Activated B cell treated with CpG ODN at 0.5 μM for 24 hours (primary cell): ENCODE measurements at regions not wholly inside any gene's neighbourhood (a gene's known extent, or its start where the extent isn't known, plus 50 kb on each side); places are given as distances from the start of the nearest gene placed in this dataset.

Experiments used
- ATAC-seq: fragments of 200-7000 bp; cut with Tn5 transposase; one replicate; pipeline ENCODE4 v1.10.0; 2021; ENCODE audit warnings: low read depth, mild to moderate bottlenecking, moderate library complexity
- CTCF ChIA-PET: fragments of 350-600 bp; sonication (Branson Sonifier 250); formaldehyde crosslinking; loops from one replicate; lab custom pipeline; 2021; ENCODE audit warnings: antibody characterized with exemption; lab: Charles Lee
- POLR2A ChIA-PET: fragments of 350-600 bp; sonication (Branson Sonifier 250); formaldehyde crosslinking; loops from one replicate; lab custom pipeline; 2021; ENCODE audit warnings: antibody characterized with exemption; lab: Charles Lee
- DNase-seq: peaks from one replicate; pipeline ENCODE4 v3.0.0; 2022
- H3K27ac Mint-ChIP-seq: one replicate; pipeline ENCODE4 v1.8.0; 2020; ENCODE audit warnings: mixed read lengths
- H3K27me3 Mint-ChIP-seq: one replicate; pipeline ENCODE4 v1.8.0; 2021; ENCODE audit warnings: mixed read lengths
- H3K36me3 Mint-ChIP-seq: one replicate; pipeline ENCODE4 v1.8.0; 2021; ENCODE audit warnings: low read depth, mixed read lengths
- H3K4me1 Mint-ChIP-seq: one replicate; pipeline ENCODE4 v1.8.0; 2021; ENCODE audit warnings: mixed read lengths
- H3K4me3 Mint-ChIP-seq: one replicate; pipeline ENCODE4 v1.8.0; 2020; ENCODE audit warnings: mild to moderate bottlenecking, mixed read lengths
- H3K9me3 Mint-ChIP-seq: one replicate; pipeline ENCODE4 v1.8.0; 2020; ENCODE audit warnings: mixed read lengths
- intact Hi-C: fragments of 100-400 bp; cut with micrococcal nuclease; formaldehyde crosslinking; loops from one replicate; pipeline ENCODE4 v1.15.1; 2024
- TF ChIP-seq, protein P1 (sequence below): fragments of 200-600 bp; IDR thresholded peaks from one replicate; pipeline ENCODE4 v1.8.0; 2022; ENCODE audit warnings: antibody characterized with exemption, mild to moderate bottlenecking

DNA sequence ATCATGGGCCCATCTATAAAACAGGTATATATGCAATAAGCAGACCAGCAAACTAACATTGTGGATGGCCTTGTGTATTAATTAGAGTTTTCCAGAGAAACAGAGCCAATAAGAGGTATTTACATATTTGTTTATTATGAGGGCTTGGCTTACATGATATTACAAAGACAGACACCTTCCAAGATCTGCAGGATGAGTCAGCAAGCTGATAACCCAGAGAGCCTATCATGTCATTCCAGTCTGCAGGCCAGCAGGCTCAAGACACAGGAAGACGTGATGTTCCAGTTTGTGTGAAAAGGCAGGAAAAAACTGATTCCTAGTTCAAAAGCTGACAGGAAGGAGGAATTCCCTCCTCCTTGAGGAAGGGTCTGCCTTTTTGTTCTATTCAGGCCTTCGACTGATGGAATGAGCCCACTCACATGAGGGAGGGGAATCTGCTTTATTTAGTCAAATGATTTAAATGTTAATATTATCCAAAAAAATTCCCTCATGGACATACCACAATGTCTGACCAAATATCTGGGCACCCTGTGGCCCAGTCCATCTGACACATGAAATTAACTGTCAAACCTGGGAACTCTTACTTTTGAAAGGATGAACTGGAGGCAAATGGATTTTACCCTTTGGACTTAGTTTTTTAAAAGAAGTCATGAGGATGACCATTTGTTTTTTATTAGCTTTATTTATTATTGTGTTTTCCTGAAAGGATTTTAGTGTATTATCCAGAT, 161.2 kb upstream of the CHD1 start:
- TF ChIP-seq, protein P1, sequence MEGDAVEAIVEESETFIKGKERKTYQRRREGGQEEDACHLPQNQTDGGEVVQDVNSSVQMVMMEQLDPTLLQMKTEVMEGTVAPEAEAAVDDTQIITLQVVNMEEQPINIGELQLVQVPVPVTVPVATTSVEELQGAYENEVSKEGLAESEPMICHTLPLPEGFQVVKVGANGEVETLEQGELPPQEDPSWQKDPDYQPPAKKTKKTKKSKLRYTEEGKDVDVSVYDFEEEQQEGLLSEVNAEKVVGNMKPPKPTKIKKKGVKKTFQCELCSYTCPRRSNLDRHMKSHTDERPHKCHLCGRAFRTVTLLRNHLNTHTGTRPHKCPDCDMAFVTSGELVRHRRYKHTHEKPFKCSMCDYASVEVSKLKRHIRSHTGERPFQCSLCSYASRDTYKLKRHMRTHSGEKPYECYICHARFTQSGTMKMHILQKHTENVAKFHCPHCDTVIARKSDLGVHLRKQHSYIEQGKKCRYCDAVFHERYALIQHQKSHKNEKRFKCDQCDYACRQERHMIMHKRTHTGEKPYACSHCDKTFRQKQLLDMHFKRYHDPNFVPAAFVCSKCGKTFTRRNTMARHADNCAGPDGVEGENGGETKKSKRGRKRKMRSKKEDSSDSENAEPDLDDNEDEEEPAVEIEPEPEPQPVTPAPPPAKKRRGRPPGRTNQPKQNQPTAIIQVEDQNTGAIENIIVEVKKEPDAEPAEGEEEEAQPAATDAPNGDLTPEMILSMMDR, result no peak
- H3K9me3 Mint-ChIP-seq, result no peaks in the 10 kb centered on the region
- no peak overlapping the region for H3K27ac Mint-ChIP-seq
- no peak for DNase-seq
- ChIA-PET CTCF (no interaction called here), POLR2A (no interaction called here)
- H3K4me1 Mint-ChIP-seq, result no peaks in the 10 kb centered on the region
- ATAC-seq, result no peak
- intact Hi-C loops, result no loop called here
- peaks cover 20% of the 10 kb centered on the region for H3K27me3 Mint-ChIP-seq
- no peak overlapping the region for H3K4me3 Mint-ChIP-seq
- H3K36me3 Mint-ChIP-seq, result no peaks in the 10 kb centered on the region

DNA sequence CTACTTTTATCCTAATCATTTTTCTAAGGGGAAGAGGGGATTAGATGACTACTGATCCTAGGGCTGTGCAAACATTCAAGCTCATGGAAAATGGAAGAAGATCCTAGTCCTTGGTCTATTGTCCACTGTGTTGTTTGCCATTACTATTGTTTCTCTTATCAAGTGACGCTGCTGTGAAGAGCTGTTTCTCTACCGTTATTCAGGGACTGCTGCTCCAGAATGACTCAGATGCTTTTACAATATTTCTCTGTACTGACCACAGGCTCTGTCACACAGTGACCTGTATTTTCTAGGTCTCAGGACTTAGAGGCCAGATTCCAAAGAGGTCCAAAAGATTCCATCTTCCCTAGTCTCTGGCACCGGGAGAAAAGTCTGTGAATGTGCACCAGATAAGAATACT, 159.5 kb upstream of the CHD1 start:
- POLR2A ChIA-PET, result no interaction called here
- TF ChIP-seq, protein P1, result no peak
- no peak overlapping the region for H3K4me3 Mint-ChIP-seq
- ATAC-seq (no peak), DNase-seq (no peak)
- H3K4me1 Mint-ChIP-seq, result no peaks in the 10 kb centered on the region
- H3K27me3 Mint-ChIP-seq, result peaks cover 28% of the 10 kb centered on the region
- CTCF ChIA-PET, result no interaction called here
- intact Hi-C loops, result no loop called here
- no peaks in the 10 kb centered on the region for H3K36me3 Mint-ChIP-seq
- no peaks in the 10 kb centered on the region for H3K9me3 Mint-ChIP-seq
- H3K27ac Mint-ChIP-seq, result no peak overlapping the region

DNA sequence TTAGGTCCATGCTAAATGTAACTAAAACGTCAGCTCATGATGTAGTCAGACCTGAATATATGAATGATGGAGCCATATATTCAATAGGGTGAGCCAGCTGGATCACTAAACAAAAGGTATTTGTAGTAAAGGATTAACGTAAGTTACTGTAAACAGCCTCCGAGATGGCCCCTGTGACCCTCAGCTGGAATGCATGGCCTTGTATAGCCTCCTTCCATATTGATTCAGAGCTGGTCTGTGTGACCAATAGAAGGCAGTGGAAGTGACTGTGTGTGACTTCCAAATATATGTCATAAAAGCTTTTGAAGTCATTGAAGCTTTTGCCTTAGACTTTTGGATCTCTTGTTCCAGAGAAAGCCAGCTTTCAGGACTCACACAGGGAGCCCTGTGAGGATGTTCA, 154.4 kb upstream of the CHD1 start:
- H3K9me3 Mint-ChIP-seq, result no peaks in the 10 kb centered on the region
- no peaks in the 10 kb centered on the region for H3K4me1 Mint-ChIP-seq
- H3K4me3 Mint-ChIP-seq, result no peak overlapping the region
- POLR2A ChIA-PET, result no interaction called here
- TF ChIP-seq, protein P1, result no peak
- no peak overlapping the region for H3K27ac Mint-ChIP-seq
- no peak for ATAC-seq
- DNase-seq, result no peak
- no peaks in the 10 kb centered on the region for H3K36me3 Mint-ChIP-seq
- intact Hi-C loops, result no loop called here
- peaks cover 30% of the 10 kb centered on the region for H3K27me3 Mint-ChIP-seq
- CTCF ChIA-PET, result interaction anchor here (0.6 kb wide), 1 partner anchor 23 kb away, joined by 3 read pairs; no protein-coding TSS in a partner anchor

DNA sequence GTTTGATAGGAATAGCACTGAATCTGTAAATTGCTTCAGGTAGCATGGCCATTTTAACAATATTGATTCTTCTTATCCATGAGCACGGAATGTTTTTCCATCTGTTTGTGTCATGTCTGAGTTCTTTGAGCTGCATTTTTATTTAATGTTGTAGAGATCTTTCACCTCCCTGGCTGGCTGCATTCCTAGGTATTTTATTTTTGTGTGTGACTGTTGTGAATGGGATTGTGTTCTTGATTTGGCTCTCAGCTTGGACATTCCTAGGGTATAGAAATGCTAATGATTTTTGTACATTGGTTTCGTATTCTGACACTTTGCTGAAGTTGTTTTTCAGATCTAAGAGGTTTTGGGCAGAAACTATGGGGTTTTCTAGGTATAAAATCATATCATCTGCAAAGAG, 152.9 kb upstream of the CHD1 start:
- POLR2A ChIA-PET, result no interaction called here
- Mint-ChIP-seq H3K27me3 (peaks cover 37% of the 10 kb centered on the region), H3K27ac (no peak overlapping the region), H3K4me3 (no peak overlapping the region), H3K9me3 (no peaks in the 10 kb centered on the region), H3K36me3 (no peaks in the 10 kb centered on the region), H3K4me1 (no peaks in the 10 kb centered on the region)
- ATAC-seq, result no peak
- no peak for DNase-seq
- CTCF ChIA-PET, result no interaction called here
- intact Hi-C loops, result no loop called here
- TF ChIP-seq, protein P1, result no peak

DNA sequence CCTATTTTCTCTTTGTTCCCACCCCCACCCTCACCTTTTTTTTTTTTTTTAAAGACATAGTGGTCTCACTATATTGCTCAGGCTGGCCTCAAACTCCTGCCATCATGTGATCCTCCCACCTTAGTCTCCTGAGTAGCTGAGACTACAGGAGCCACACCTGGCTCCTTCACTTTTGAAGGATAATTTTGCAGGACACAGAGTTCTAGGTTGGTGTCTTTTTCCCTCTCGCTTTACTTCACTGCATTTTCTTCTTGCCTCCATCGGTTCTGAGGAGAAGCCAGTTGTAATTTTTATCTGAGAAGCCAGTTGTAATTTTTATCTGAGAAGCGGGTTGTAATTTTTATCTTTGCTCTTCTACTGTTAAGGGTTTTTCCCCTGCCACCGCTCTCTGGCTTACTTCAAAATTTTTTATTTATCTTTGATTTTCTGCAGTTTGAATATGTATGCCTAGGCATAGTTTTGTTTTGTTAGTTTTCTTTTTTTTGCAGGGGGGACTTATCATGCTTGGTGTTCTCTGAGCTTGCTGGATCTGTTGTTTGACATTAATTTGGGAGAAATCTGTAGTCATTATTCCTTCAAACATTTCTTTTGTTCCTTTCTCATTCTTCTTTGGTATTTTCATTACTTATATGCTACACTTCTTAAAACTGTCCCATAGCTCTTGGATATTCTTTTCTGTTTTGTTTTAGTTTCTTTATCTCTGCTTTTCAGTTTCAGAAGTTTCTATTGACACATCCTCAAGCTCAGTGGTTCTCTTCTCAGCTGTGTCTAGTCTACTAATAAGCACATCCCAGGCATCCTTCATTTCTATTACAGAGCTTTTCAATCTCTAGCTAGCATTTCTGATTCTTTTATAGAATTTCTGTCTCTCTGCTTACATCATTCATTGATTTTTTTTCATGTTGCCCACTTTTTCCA, 148.2 kb upstream of the CHD1 start:
- intact Hi-C loops, result no loop called here
- H3K36me3 Mint-ChIP-seq, result no peaks in the 10 kb centered on the region
- POLR2A ChIA-PET, result no interaction called here
- ATAC-seq, result no peak
- peaks cover 23% of the 10 kb centered on the region for H3K27me3 Mint-ChIP-seq
- TF ChIP-seq, protein P1, result no peak
- no peaks in the 10 kb centered on the region for H3K4me1 Mint-ChIP-seq
- H3K27ac Mint-ChIP-seq, result no peak overlapping the region
- DNase-seq, result no peak
- CTCF ChIA-PET, result no interaction called here
- H3K4me3 Mint-ChIP-seq, result no peak overlapping the region
- peaks cover 3% of the 10 kb centered on the region for H3K9me3 Mint-ChIP-seq
